22Rv1 (cell line): ENCODE measurements at regions not wholly inside any gene's neighbourhood (a gene's known extent, or its start where the extent isn't known, plus 50 kb on each side); places are given as distances from the start of the nearest gene placed in this dataset.

Experiments used
- ZFX ChIP-seq: fragments of 450-650 bp; IDR thresholded peaks from 2 replicates; pipeline ENCODE4 v1.6.1; 2017; ENCODE audit warnings: antibody characterized with exemption, borderline replicate concordance
- TF ChIP-seq, protein P1 (sequence below): fragments of 450-650 bp; IDR thresholded peaks from 2 replicates; pipeline ENCODE4 v1.5.1; 2017; ENCODE audit warnings: mild to moderate bottlenecking

- TF ChIP-seq, protein P1, sequence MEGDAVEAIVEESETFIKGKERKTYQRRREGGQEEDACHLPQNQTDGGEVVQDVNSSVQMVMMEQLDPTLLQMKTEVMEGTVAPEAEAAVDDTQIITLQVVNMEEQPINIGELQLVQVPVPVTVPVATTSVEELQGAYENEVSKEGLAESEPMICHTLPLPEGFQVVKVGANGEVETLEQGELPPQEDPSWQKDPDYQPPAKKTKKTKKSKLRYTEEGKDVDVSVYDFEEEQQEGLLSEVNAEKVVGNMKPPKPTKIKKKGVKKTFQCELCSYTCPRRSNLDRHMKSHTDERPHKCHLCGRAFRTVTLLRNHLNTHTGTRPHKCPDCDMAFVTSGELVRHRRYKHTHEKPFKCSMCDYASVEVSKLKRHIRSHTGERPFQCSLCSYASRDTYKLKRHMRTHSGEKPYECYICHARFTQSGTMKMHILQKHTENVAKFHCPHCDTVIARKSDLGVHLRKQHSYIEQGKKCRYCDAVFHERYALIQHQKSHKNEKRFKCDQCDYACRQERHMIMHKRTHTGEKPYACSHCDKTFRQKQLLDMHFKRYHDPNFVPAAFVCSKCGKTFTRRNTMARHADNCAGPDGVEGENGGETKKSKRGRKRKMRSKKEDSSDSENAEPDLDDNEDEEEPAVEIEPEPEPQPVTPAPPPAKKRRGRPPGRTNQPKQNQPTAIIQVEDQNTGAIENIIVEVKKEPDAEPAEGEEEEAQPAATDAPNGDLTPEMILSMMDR, result no peak
- TF ChIP-seq ZFX, result no peak
These were observed 83.2 kb upstream of the SMAD3 start for GRCh38 chr15:66982250-66982649.
